ENCODE measurements at regions not wholly inside any gene's neighbourhood (a gene's known extent, or its start where the extent isn't known, plus 50 kb on each side); places are given as distances from the start of the nearest gene placed in this dataset.

DNA sequence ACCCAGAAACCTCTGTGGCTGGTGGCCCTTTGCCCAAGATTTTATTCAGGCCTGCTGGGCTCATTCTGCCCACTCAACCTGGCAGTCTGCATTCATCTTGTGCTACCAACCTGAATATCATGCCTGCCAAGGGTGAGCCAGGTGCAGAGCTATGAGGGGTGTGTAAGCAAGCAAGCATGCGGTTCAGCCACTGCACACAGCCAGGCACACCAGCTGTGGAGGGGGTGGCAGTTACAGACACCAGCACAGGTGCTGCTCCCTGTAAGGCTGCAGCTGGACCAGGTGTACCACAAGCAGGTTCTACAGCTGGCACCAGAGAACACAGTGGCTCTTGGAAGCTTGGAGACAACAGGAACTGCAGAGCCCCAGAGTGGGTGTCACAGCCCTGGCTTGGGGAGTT is 633.2 kb downstream of the FBXO15 start:
- no peak for DNase-seq

DNA sequence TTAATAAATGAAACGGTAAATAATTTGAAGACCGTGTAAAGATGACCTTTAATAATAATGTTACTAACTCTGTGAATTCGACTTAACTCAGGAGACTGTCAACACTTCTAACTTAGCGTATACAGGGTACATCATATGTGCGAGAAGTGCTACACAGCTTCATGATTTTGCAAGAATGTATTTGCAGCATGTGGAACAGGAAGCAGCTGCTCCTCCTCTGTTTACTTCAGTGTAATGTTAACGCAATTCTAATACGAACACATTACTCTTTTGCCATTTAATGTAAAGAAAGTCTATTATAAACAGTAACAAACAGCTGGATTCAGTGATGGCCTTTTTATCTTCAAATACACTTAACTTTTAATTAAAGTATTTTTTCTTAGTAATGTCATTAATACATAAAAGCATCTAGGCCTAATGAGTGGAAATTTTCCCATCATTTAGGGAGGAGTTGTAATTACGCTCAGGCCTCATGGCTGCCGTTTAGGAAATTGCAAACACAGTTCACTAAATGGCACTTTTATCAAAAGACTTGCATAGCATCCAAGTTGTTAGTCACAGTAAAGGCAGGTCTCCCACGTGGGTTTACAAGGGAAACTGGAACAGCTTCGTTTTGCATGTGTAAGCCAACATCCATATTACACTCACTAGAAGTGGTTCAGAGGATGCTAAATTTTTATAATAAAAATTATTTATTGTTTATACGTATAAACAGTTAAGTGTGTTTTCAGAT is 635.7 kb downstream of the FBXO15 start:
- no peak for DNase-seq

DNA sequence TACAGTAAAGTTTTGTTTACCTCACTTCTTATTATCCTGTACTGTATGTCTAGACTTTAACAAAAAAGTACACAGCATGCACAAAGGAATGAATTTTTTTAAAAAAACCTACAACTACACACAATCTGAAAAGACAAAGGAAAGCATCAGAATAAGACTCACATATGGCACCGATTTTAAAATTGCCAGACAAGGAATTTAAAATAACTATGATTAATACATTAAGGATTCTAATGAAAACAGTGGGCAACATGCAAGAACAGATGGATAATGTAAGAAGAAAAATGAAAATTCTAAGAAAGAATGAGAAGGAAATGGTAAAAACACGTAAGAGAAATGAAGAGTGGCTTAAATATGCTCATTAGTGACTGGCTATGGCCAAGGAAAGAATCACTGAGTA is 638.2 kb downstream of the FBXO15 start:
- DNase-seq: no peak

DNA sequence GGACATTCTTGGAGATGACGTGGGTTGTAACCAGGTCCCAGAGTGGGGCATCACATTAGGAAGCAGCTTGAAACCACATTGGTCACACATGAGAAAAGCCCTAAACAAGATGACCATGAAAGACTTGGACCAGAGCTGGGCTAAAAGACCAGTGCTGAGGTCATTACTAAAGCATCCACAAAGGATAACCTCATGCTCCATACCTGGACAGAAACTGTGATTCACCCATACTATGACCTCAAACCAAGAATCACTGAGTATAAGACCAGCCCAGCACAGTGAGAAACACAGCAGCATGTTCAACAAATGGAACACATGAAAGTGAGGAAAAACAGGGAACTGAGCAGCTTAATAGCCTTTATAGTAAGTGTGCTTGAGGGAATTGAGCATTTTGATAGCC is 635.5 kb upstream of the NETO1 start:
- no peak for DNase-seq

DNA sequence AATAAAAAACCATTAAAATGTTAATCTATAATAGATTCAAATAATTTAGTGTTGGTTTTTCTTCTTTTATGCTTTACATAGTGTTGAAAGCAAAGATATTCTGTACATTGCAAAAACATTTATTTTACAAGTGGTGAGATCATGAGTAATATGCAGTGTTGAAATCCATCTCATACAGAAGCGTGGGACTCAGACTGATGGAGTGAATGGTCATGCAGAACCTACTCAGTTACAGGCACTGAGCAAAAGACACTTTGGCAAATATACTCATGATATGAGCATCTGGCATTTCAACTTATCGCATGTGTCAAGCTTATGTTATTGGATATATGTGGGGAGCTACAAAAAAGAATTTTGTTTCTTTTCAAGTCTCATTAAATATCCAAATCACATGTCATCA is 620.2 kb upstream of the NETO1 start:
- no peak for DNase-seq

DNA sequence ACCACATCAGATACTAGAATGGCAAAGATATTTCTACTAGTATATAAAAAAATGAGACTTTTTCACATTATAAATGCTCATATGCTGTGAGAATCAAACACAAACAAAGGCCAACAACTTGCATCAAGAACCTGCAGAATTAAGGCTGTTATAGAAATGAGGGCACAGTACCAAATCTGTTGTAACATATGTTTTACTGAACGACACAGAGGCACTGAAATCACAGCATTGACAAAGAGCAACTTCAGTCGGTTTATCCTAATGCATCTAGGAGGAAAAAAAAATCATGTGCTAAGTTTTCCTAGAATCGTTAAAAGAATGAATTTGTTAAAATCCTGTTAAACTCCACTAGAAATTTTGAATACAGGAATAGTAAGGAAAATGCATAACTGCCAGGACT is 617.4 kb upstream of the NETO1 start:
- DNase-seq: no peak

DNA sequence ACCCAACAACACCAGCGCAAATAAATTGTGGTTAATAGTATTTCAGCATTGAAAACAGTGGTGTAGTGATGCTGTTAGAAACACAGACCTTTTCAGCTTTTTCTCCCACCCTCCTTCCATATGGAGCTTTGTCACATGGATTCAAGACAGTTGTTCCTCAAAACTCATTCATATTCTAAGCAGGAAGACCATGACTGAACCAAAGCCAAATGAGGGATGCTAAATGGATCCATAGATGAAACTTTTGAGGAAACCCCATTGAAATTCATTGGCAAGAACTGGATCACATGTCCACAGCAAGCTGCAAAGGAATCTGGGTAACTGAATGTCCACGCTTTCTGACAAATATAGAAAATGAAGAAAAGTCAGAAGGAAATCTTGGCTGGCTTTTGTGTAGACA is 615.1 kb upstream of the NETO1 start:
- no peak for DNase-seq

DNA sequence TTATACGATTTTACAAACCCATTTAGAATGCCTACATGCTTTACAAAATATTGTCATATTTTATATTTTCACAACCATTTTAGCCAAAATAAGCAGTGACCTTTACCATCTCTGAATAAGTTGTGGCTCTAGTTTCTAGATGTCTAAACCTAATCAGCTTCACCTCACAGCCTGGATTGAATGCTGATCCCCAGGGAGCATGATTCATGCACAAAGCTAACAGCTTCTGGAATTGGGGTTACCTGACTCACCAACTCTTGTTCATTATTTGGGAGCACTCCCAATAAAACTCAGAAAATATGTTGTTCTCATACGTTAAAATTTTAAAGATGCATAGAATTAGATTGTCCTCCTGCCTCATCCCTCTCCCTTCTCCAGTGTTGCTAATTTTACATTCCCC is 611.7 kb upstream of the NETO1 start:
- no peak for DNase-seq

DNA sequence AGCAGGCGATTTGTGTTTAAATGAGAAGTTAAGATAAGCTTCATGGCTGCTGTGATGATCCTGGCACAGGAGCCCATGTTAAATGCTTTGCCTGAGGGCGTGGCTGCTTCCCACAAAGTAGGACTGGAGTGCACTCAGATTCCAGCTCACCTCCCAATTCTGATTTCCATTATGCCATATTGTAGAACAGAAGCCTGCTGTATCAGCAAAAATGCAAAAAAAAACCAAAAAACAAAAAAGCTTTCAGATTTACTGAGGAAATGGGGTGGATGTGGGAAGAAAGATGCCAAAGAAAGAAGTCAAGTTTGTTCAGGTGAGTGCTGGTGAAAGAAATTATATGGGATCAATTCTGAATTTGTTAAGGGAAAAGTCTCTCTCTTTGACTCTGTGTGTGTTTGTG is 610.4 kb upstream of the NETO1 start:
- no peak for DNase-seq

DNA sequence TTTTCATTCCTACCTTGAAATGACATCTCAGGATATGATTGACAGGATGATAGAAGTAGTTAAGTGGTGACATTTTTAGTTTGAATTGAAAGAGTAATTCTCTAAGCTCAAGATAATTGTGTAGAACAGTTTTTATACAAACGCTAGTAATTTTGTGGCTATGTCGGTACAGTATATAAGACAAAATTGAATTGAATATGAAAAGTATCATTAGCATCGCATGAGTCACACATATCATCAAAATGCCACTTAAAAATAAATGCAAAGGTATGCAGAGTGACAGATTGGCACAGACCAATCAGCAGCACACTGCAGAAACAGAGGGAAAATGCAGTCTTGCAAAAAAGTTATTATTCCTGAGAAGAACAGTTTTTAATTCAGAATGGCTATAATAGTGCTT is 608.2 kb upstream of the NETO1 start:
- no peak for DNase-seq

DNA sequence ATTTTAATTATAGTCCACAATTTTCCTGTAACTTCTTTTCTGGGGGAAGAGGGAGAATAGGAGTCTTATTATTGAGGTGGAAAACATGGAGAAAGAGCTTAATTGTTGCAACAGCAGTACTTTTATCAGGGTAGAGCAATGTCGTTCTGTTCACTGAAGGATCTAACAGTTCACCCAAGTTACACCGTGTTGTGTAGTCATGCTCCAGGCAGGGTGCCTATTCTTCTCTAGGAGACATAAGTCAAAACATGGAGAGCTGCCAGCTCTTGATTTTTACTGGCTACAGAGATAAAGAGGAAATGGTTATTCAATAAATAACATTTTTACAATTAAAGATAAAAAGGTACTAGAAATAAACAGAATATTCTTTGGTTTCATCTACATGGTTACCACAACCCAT is 594.3 kb upstream of the NETO1 start:
- DNase-seq: no peak

DNA sequence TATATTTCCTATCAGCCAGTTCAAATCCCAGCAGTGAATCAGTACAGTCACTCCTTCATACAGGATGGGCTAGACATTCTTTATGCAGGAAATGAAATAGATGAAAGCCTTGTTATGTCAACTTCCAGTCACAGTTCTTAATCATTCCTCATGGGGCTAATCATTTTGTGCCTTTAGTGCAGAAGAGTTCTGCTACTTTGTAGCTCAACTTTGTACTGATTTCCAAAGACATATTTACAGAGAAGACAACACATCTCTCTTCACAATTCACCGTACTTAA is 593.9 kb upstream of the NETO1 start:
- no peak for DNase-seq

DNA sequence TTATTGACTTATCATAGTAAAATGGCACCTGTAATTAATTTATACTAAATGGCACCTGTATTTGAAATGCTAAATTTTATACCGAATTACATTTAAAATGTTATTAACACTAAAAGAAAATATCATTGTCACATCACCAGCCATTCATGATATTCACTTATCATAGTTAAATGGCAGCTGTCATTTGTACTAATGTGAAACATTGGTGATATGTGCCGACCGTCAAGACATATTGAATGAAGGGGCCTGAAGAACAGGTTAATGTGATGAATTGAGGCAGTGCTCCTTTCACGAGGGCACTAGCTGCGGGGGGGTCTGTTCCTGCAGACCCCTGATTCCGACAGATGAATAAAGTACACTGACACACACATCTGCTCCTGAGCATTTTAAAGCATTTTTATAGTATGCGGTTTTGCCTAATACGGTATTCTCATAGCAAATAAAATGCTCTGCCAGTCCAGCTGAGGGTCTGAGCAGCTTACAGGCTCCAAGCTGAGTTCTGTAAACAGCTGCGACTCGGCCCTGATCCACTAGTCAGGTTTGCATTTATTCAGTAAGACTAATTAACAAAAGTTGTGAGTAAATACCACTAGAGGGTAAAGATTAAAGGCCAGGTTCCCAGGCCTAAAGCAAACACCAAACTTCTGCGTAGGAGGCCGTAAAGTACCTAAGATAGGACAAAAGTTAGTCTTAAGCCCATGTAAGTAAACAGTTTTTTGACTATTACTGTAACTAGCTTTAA is 593.4 kb upstream of the NETO1 start:
- DNase-seq: no peak

DNA sequence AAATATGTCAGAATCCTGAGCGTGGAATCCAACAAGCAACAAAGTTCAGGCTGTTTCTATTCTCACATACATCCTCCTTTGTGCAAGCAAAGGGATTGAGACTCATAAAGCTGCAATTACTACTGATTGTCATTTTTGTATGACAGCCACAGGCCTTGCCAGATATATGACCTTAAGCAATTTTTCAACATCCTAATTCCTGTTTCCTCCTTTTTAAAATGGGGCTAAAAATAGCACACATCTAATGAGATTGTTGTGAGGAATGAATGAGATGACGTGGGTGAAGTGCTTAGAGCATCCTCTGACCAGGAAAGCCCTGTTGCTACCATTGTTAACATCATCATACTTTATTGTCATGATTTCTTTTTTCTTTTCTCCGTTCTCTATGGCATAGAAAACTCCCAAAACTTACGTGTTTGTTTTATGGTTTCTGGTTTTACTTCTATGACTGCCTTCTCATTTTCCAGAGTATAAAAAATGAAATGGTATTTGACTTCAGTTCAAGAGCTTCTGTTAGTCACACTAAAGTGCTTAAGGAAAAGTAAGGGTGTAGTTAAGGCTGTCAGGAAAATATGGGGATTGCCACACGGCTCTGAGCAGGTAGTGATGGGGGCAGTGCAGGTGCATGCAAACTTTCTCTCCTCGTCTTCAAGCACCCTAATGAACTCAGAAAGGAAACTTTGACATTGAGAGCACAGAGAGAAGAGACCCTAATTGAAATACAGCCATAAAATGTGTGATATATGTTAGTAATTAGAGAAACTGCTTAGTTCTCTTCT is 590.6 kb upstream of the NETO1 start:
- DNase-seq: no peak

DNA sequence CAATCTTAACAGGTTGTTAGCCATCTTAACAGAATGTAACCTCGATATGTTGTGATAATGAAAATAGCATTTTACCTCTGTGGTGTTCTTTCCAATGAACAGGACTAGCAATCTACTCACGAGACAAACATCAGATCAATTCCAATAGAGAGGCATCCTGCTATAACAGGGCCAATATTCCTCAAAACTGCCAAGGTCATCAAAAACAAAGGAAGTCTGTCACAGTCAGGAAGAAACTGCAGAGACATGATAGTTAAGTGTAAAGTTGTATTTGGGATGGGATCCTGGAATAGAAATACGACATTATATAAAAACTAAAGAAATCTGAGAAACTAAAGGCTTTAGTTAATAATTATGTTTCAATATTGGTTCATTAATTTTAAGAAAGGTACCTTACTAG is 588.9 kb upstream of the NETO1 start:
- no peak for DNase-seq

DNA sequence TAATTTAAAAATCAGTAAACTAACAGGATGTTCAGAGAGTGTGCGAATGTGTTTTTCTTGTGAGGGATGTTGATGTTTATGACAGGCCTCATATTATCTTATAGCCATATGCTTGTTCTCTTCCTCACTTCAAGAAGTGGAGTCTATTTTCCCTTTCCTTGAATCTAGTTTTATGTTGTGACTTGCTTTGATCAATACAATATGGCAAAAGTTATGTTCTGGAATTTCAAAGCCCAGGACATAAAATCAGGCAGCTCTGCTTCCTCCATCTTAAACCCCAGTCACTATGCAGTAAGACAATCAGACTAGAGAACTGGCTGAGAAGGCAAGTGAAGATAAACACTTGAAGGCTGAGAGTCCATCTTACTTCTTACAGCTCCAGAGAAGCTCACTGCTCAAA is 585.1 kb upstream of the NETO1 start:
- DNase-seq: no peak

DNA sequence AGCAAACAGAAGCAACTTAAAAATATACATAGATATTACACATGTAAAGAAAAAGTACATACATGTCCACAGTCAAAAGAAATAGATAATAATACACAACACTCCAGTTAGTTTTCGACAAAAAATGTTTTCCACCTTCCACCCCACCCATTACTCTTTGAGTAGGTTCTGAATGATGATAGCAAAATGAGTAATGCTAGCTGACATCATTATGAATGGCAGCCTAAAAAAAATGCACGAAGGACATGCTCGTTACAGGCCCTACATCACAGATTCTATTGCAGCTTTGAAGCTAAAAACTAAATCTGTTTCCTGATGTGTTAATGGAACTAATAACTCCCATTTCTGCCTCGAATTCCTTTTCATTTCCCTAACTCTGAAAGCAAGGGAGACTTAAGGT is 578.7 kb upstream of the NETO1 start:
- DNase-seq: no peak

DNA sequence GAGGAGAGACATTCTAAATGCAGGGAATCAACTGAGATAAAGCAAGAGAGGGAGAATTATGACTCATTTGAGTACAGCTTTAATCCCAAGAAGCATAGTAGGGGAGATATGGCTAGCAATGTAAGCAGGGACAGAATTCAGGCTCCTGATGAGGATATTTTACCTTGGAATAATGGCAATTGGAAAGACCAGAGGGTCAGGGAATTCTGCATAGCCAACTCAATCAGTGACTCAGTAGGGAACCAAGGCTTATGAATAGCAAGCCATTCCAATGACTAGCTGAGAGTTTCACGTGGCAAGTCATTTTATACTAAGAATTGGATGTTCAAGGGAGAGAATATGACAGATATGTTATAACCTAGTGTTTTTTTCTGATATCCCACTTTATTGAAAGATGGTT is 563.8 kb upstream of the NETO1 start:
- no peak for DNase-seq

DNA sequence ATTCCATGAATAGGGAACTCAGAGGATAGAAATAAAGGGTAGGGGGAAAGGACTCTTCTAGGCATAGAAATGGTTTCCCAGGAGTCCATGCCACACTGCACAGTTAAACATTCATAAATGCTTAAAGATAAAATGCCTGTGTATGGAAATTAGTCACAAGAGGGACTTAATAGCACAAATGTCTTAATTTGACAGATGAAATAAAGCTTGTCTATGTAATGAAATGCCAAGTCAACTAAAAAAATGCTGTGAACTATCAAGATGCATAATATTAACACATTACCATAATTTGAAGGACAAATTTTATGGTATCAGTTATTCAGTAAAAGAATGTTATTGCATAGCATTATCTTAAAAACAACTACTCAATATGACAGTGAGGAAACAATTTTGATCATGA is 553.2 kb upstream of the NETO1 start:
- no peak for DNase-seq

DNA sequence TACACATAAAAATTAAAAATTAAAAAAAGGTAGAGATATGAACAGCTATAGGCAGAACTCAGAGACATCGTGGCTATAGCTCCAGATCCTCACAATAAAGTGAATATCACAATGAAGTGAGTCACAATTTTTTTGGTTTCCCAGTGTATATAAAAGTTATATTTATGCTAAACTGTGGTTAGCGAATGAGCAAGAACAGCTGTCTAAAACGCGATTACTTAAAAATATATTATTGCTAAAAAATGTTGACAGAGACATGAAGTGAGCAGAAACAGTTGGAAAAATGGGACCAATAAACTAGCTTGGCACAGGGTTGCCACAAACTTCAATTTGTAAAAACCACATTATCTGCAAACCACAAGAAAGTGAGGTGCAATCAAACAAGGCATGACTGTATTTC is 551.7 kb upstream of the NETO1 start:
- DNase-seq: no peak

DNA sequence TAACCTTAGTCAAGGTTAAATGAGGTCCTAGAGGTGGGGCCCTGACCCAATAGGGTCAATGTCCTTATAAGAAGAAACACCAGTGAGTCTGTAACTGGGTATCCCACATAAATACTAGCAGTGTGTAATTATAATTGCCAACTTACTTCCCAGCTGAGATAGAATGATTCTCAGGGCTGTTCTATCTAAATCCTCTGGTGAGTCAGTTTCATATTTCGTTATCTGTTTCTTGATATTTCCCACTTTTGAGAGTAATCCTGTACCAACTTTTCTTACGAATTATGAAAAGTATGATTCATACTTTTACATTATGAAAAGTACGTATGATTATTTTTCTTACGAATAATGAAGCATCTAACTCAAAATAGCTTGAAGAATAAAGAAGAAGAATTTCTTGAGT is 546.8 kb upstream of the NETO1 start:
- no peak for DNase-seq

DNA sequence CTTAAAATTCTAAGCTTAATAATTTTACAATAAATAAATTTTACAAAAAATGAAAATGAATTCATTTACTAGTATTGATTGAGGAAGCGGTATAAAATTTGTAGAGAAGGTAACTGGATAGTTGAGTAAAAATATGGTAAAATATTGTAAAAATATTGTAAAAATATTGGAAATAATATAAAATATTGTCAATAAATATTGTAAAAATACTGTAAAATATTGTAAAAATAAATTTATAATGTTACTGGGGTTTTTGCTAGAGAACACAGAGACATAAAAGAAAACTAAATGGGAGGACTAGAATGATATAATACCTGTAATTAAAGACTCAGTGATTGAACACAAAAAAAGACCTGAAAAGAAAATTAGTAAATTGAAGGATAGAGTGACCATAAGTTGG is 546.3 kb upstream of the NETO1 start:
- DNase-seq: no peak

DNA sequence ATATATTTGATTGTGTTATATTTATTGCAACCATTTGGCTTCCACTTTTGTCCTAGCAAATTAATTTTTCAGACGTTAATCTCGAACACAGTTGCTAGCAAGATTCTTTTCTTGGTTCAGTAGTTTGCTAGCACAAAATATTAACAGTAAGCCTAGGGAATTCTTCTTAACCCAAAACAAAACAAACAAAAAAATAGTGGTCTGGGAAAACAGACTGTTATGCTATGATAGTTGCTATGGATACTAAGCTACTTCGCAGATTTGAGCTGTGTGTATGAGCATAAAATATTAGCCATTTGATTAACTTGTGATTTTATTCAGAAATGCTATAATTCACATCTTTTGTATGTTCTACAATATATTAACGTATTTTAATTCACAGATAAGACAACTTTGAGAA is 541.5 kb upstream of the NETO1 start:
- DNase-seq: no peak

DNA sequence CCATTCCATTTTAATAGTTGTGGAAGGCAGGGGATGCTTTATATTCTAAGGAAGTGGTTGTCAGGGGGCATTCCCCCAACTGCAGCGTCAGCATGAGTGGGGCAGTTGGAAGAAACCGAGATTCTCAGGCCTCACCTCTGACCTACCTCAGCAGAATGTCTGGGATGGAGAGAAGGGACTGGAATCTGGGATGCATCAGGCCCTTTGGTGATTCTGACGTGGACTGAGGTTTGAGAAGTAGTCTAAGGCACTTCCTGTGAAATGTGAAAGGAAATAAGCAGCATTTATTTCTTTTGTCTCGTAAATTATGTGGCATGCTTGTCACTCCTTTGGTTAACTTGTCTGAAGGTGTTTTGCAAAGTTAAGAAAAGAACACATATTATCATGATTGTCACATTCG is 540.7 kb upstream of the NETO1 start:
- DNase-seq: no peak
